HG03139 (cell line): ENCODE measurements at regions not wholly inside any gene's neighbourhood (a gene's known extent, or its start where the extent isn't known, plus 50 kb on each side); places are given as distances from the start of the nearest gene placed in this dataset.

Source experiments
- ATAC-seq: cut with Tn5 transposase; IDR thresholded peaks from one replicate; pipeline ENCODE4 v1.9.1; 2021; ENCODE audit not compliant: unreplicated experiment

DNA sequence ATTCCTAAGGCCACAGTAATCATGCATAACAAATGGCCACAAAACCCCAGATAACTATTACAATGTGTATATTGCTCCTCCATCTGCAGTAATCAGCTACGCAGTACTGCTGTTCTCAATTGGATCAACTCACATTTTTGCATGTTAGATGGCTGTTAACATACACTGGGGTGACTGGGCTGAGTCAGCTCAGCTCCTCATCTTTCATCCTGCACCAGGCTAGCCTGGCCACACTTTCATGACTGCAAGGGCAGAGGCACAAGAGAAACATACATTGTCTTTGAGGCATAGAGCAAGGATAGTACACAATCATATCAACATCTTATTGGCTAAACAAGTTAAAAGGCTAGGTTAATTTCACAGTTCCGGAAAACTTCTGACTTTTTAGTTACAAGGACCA, 306.6 kb downstream of the SLC6A15 start:
- ATAC-seq: no peak

DNA sequence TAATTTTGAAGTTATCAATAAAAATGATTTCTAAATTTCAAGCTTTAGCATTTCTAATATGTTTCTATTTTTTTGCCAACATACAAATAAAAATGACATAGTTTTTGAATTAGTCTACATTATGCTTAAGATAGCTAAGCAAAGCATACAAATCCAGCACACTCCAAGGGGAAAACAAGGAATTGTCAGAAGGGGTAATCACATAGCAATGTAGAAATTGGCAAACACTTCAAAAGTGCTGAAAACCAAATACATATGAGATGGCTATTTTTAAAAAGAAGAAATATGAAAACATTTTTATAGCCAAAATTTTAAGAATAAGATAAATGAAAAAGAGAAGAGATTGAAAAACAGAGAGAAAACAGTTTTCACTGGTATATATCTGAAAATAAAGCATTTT, 308.0 kb downstream of the SLC6A15 start:
- ATAC-seq: no peak

DNA sequence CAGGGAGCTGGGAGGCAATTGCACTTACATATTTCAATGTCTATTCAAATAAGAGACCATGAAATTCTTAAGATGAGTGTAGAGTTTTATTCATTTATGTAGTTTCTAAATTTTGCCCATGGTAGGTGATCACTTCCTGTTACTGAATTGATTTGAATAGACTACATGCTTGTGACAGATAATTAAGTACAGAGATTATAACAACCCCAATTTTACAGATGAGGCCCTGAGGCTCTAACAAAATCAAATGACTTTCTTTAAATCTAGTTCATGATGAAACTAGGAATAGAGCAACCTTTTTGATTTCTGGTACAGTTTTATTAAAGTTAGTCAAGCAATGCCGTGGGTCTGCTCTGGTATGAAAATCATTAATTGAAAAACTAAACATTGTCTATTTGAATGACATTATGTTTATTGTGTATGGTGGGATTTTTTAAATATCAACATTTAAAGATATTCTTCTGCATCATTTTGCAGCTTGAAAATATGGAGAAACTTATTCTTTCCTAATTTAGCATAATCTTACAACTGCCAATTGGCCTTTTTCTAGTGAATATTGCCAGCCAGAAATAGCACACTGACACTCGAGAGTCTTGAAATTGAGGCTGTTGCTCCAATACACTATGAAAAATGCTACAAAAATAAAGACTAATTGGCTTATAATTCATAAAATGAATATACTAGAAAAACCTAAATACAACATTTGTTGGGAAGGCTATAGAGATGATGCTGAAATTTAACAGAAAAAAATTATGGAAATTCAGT, 308.9 kb downstream of the SLC6A15 start:
- ATAC-seq: no peak

DNA sequence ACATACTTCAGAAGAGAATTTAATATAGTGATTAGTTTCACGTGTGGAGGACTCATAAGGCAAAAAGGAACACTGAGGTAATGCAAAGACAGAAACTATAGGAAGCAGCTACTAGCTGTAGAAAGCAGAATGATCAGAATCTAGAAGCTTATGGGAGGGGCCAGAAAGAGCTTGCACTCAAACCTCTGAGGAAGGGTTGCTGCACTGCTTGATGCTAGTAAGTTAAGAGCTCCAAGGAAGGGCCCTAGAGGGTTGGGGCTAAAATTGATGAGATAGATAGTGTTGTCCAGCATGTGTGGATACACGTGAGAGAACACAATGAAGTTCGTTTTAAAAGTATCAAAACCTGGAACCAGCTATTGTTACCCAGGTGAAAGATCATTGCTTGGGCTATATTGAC, 311.1 kb downstream of the SLC6A15 start:
- ATAC-seq: no peak

DNA sequence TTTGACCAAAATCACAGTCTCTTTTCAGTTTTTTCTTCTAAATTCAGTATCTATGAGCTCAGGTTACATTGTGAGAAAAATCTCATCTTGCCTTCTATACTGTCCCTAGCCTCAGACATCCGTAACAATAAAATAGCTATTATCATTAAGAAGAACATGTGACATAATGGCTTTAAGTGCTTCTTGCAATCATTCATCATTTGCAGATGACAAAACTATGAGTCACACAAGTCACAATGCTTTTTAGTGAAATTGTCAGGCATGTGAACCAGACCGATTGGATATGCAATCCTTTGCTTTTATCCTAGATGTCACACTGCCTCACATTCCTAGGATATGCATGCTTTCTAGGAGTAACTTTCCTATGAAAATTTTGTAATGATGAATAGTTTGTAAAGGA, 313.1 kb downstream of the SLC6A15 start:
- no peak for ATAC-seq

DNA sequence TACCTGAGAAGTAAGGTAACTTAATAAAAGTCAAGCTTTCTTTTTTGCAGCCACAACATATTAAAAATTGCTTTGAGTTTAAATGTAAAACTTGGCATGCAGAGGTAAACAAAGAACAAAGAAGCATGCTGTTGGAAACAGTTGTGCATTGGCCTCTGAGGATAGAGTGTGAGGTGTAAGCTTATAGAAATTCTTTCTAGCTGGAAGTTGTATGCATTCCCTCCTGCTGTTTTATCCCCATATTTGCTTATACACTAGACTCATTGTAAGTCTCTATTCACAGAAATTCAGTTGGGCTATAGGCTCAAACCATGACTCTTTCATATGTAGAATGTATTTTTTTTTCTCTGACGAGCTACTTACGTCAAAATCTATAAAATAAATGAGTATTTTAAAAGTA, 316.3 kb downstream of the SLC6A15 start:
- ATAC-seq: no peak

DNA sequence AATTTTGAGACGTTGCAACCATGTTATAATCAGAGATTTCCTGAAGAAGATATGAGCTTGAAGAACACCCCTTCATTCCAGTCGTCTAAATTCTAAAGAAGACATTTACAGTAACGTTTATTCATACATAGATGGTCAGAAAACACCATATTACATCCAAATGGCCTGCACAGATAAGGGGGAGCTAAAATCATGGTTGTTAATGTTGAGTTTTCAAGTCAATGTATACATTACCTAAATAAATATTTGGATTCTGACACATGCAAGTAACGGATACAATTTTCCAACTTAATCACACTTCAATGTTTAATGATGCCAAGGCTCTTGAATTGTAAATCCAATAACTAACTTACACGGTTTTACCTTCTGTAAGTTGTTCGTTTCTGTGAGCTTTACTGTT, 318.4 kb downstream of the SLC6A15 start:
- no peak for ATAC-seq

DNA sequence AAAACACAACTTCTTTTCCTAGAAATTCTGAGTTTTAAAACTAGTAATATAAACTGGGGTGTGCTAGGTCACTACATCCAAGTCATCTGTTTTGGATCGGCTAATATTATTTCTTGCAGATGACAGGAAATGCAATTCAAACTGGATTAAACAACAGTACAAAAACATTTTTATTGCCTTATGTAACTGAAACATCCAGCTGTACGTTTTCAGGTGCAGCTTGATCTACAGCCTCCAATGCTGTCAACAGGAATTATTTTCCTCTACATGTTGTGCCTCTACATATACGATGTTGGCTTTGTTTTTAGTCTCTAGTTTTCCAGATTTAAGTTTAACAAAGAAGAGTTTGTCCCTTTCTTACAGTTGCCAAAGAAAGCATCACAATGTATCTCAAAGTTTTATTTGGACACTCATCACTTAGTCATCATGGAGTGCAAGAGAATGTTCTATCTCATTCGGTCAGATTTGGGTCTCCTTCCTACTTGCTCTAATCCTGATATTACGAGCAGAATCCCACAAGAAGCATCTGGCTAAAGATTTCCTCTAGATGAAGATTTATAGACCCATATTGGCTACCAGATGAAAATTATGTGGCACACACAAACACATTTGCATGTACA, 326.7 kb downstream of the SLC6A15 start:
- no peak for ATAC-seq

DNA sequence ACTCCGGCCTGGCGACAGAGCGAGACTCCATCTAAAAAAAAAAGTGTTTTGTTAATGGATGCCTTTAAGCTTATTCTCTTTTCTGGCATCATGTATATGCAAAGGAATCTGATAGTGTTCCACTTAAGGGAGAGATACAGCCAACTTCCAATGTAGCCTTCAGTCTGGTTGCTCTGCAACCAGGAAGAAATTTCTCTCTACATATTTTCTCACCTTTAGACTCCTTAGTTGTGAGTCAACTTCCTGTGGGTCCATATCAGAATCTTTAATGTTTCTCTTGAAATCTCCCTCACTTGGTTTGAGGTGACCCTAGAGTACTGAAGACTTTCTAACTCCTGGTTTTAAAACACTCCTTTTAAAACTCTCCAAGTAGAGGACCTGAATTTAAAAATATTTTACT, 340.4 kb downstream of the SLC6A15 start:
- no peak for ATAC-seq

DNA sequence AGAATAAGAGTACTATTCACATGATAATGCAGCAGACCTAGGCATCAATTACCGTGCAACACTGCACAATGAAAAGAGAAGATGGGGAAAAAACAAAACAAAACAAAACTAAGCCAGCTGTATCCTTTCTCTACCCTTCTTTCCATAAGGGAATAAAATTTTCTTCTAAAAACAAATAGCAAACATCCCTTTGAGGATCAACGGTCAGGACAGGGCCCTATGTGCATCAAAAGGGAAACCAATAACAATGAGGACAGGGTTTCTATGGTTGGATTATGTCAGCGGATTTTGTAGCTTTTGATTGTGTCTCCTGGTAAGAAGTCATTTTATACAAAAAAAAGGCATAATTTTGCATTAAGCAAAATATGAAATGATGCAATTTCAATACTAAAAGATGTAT, 350.3 kb downstream of the SLC6A15 start:
- no peak for ATAC-seq

DNA sequence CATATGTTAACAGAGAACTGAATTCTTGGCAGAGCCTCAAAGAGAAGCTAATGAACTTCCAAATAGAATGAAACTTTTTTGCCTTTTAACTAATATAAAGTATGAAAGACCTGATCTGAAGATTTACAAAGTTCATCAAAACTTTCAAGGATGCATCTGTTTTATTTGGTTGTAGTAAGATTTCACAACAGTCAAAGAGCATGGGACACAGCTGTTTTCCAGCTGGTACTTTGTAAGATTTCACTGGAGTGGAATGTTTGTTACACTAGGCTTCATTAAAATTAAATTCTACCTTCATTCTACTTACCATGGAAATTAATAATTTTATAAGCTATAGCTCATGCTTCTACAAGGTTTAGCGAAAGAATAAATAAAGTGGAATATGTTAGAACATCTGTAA, 351.2 kb downstream of the SLC6A15 start:
- ATAC-seq: no peak

DNA sequence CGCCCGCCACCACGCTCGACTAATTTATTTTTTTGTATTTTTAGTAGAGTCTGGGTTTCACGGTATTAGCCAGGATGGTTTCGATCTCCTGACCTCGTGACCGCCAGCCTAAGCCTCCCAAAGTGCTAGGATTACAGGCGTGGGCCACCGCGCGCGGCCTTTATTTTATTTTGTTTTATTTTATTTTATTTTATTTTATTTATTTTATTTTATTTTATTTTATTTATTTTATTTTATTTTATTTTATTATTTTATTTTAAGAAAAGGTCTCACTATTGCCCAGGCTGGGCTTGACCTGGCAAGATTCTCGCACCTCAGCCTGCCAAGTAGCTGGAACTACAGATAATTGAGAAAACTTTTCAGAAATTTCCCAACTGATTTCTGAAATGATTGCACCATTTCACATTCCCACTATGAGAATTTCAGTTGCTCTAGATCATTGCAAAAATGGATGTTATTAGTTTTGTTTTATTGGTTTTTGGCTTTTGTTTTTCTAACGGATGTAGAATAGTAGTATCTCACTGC, 358.3 kb downstream of the SLC6A15 start:
- no peak for ATAC-seq

DNA sequence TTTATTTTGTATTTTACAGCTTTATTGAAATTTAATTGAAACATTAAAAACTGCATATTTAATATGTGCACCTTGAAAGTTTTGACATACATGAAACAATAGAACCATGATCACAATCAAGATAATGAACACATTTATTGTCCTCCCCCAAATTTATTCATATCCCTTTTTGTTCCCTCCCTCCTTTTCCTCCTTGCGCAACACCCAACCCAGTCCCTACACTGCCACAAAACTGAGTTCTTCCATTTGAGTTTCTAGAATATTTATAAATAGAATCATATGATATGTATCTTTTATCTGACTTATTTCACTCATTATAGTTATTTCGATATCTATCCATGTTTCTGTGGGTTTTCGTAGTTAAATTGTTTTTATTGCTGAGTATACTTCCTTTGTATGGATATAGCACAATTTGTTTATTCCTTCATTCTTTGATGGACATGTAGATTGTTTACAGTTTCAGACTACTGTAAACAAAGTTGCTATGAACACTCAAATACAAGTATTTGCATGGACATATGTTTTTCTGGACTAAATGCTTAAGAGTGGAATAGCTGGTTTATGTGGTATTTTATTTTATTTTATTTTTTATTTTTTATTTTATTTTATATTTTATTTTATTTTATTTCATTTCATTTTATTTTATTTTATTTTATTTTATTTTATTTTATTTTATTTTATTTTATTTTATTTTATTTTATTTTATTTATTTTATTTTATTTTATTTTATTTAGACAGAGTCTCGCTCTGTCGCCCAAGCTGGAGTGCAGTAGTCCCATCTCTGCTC, 359.1 kb downstream of the SLC6A15 start:
- no peak for ATAC-seq

DNA sequence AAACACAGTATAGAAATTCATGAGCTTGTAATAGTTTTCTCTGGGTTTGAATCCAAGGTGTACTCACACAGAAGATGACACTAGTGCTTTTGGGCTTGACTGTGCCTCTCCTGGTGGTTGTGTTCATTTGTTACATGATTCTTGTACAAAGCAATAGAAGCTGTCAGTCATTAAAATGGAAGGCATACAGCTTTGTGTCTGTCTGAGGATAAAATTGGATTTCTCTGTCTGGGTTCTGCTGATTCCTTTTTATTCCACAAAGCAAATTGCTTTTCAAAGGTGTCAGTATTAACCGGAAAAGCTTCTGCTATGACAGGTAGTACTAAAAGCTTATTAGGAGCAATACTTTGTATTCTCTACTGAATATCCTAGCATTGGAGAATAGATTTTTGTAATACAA, 361.2 kb downstream of the SLC6A15 start:
- ATAC-seq: no peak

DNA sequence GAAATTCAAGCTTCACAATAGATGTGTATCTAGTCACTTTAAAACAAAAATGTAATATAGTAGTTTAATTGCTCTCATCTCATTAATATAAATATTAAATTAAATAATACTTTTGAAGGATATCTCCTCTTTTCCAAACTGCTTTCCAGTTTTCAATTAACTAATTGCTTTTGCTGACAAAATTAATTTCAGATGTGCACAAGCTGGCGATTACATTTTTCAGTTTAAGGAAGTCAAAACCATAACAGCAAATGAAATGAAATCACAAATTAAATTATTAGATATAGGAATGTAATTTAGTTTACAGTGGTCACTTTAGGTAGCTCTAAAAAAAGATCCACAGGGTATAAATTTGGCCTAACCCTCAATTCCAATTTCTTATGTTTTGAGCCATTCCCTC, 362.1 kb downstream of the SLC6A15 start:
- ATAC-seq: no peak

DNA sequence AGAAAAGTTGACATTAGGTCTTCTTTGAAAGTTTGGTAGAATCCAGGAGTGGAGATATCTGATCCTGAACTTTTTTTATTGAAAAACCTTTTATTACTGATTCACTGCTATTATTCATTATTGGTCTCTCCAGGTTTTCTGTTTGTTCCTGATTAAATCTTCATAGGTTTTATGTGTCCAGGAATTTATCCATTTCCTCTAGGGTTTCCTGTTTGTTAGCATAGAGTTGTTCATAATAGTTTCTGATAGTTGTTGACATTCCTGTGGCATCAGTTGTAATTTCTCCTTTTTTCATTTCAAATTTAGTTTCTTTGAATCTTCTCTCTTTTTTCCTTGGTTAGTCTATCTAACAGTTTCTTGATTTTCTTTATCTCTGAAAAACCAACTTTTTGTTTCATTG, 370.3 kb downstream of the SLC6A15 start:
- no peak for ATAC-seq

DNA sequence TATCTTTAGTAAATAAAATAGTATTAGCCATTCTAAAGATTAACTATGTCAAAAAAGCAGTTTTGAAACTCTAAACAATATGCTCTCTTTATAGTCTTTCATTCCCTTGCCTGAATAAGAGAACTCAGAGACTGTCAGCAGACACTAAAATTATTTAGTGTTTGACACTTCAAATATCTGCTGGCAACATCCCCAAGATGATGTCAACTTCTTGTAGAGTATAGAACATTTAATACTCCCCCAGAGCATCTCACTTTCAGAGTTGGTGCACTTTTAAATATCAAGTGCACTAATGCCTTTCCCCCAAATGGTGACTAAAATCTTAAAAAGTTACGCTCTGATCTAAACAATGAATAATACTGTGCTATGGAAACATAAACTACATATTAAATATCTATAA, 374.9 kb downstream of the SLC6A15 start:
- ATAC-seq: no peak

DNA sequence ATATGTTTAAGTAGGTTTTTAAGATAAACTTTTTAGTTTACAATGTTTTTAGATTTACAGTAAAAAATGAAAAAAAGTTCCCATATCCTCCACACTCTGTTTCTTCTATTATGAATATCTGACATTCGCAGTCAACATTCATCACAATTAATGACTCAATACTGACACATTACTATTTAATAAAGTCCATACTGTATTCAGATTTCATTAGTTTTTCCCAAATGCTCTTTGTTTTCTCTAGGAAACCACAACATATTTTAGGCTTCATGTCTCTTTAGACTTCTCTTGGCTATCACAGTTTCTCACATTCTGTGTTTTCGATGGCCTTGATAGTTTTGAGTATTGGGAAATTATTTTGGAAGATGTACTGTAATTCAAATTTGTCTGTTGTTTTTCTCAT, 399.8 kb downstream of the SLC6A15 start:
- no peak for ATAC-seq

DNA sequence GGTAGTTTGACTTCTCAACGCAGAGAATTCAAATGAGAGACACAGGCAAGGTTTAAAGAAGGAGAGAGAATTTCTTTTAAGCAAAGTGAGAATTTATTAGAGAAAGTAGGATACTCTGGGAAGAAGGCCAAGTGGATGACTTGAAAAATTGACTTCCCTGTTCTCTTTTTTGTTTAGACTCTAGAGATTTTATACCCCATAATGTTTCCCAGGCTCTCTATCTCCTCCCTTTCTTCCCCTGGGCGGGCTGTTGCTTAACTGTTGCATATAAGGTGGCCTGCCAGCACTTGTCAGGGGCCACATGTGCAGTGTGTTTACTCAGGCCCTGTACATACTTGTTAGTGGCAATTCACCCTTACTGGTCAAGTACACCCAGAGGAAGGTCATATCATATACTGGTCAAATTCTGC, 403.7 kb downstream of the SLC6A15 start:
- ATAC-seq: no peak

DNA sequence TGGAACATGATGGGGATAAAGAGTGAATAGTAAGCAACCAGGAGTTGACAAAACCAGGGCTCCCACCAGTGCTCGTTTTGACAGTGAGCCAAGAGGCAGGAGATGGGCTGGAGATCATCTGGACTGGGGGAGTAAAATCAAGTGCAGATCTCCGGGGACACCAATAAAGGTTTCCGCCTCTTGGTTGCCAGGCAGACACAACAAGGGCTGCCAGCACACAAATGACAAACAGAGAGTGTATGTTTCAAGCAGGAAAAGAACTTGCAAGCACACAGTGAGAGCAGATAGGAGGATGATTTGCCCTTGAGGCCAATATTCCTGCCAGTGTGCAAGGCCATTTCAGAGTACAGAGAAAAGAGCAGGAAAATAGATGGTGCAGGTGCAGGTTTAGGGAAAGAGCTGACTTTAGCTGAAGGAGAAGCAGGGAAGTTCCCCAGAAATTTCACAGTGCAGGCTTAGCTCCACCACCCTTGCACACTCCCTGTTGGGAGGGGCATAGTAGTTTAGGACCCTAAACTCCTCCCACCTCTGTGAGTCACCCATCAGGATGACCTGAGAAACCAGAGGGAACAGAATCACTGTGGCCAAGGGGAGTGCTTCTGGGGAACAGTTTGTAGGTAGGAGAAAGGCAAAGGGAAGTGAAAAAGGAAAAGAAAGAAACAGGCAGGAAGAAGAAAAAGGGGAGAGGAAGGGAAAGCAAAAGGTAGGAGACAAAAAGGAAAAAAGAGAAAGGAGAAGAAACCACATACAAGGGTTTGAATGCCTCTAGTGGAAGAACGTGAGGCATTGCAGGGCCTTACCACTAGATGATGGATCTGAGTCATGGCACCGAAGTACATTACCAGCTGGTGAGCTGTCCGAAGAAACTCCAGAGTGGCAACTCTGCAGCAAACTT, 404.4 kb downstream of the SLC6A15 start:
- peak; percentile 55 for ATAC-seq

DNA sequence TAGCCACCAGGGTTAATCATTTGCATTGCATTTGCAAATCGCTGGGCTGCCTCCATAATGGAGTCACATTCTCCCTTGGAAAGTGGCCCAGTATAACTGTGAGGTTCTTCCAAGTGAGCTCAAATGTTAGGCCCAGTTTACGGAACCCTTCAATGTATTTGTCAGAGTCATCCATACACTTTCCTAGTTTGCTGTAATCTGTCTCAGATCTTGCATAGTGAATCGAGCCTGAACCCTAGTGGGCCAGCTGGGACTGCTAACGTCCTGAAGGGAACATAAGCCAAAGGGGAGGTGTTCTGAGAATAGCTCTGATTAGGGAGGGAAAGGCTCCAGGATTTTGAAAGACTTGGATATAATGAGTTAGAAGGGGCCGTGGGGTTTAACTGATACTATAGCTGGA, 406.3 kb downstream of the SLC6A15 start:
- no peak for ATAC-seq
